HepG2 (cell line): ENCODE measurements at regions not wholly inside any gene's neighbourhood (a gene's known extent, or its start where the extent isn't known, plus 50 kb on each side); places are given as distances from the start of the nearest gene placed in this dataset.
A peak's percentile ranks its signal among the peaks of the same experiment; 100 is the strongest.

Experiments
- ATAC-seq: fragments of 200-7000 bp; cut with Tn5 transposase; 3 replicates; pipeline ENCODE4 v1.9.1; 2020; ENCODE audit warnings: mild to moderate bottlenecking, moderate library complexity
- BruUV-seq: library from RNA; stranded (reverse); fragments of 400-500 nt; replicated peaks from 2 replicates; lab custom pipeline; 2021; lab: Mats Ljungman, UMichigan
- CTCF ChIA-PET: fragments of 300-600 bp; formaldehyde crosslinking; extraction: SDS; loops from one replicate; lab custom pipeline; 2021; ENCODE audit warnings: low total read pairs, inconsistent platforms, low intra/inter-chr PET ratio; lab: Yijun Ruan, JAX
- POLR2A ChIA-PET: fragments of 350-600 bp; sonication (Branson Sonifier 250); formaldehyde crosslinking; loops from one replicate; lab custom pipeline; 2020; ENCODE audit warnings: antibody characterized with exemption, inconsistent platforms; lab: Yijun Ruan, JAX
- DNase-seq: peaks from one replicate; pipeline ENCODE4 v3.0.0-alpha.2; 2015; ENCODE audit warnings: low spot score
- FAIRE-seq: peaks from 3 replicates; lab custom pipeline; 2011; peaks lifted over from hg19 to GRCh38; lab: Jason Lieb, UNC
- H2AFZ ChIP-seq: one replicate; pipeline ENCODE4 v1.6.1; 2011; ENCODE audit warnings: low read length, inconsistent platforms
- H3K27ac ChIP-seq: fragments of 300-600 bp; 3 replicates; pipeline ENCODE4 v1.8.0; 2011; ENCODE audit warnings: mixed run types, mild to moderate bottlenecking, mixed read lengths, low read length, inconsistent platforms; ENCODE audit not compliant: insufficient read depth; ENCODE audit errors: extremely low read length
- H3K27me3 ChIP-seq, 2 experiments: fragments of 200-600 bp in 1 of 2; 2 replicates in 1 of 2; 3 replicates in 1 of 2; pipeline versions ENCODE4 v1.6.0 to v1.8.0; 2011; ENCODE audit warnings: low read length in 2 of 2, mild to moderate bottlenecking in 2 of 2, moderate library complexity in 2 of 2, inconsistent platforms in 1 of 2; ENCODE audit not compliant: insufficient read depth in 2 of 2, control insufficient read depth in 1 of 2
- H3K36me3 ChIP-seq, 2 experiments: fragments of 200-600 bp in 1 of 2; replicated peaks in 1 of 2; 2 replicates in 1 of 2; 3 replicates in 1 of 2; pipeline versions ENCODE4 v1.5.1 to v1.8.0; 2011; ENCODE audit warnings: low read length in 2 of 2, inconsistent platforms in 1 of 2; ENCODE audit not compliant: insufficient read depth in 2 of 2, control insufficient read depth in 1 of 2
- H3K4me1 ChIP-seq: 2 replicates; pipeline ENCODE4 v1.5.1; 2012; ENCODE audit warnings: low read length, inconsistent platforms; ENCODE audit not compliant: insufficient read depth
- H3K4me2 ChIP-seq: 2 replicates; pipeline ENCODE4 v1.6.0; 2011; ENCODE audit warnings: low read depth, low read length, inconsistent platforms
- H3K4me3 ChIP-seq, 3 experiments: fragments of 200-600 bp in 1 of 3; sonication (generic), shearing (Covaris generic) in 1 of 3; replicated peaks in 1 of 3; 2 replicates each; pipeline ENCODE4 v1.5.1; 2011 to 2016; ENCODE audit warnings: low read length in 3 of 3, inconsistent platforms in 2 of 3, low read depth in 2 of 3, mild to moderate bottlenecking in 2 of 3, control low read depth in 1 of 3, mixed read lengths in 1 of 3; ENCODE audit not compliant: insufficient read depth in 1 of 3
- H3K79me2 ChIP-seq: one replicate; pipeline ENCODE4 v1.6.1; 2011; ENCODE audit warnings: low read length, inconsistent platforms; ENCODE audit not compliant: insufficient read depth
- H3K9ac ChIP-seq: 2 replicates; pipeline ENCODE4 v1.6.0; 2011; ENCODE audit warnings: mild to moderate bottlenecking, low read depth, low read length, inconsistent platforms; ENCODE audit not compliant: insufficient read depth
- H3K9me3 ChIP-seq: 2 replicates; pipeline ENCODE4 v1.5.1; 2012; ENCODE audit warnings: mild to moderate bottlenecking, low read length
- H4K20me1 ChIP-seq: 2 replicates; pipeline ENCODE4 v1.6.0; 2011; ENCODE audit warnings: inconsistent platforms, mild to moderate bottlenecking, low read length, moderate library complexity; ENCODE audit not compliant: insufficient read depth
- HDAC6 ChIP-seq: fragments of 200-600 bp; sonication (generic); IDR thresholded peaks from 2 replicates; pipeline ENCODE4 v1.7.0; 2017; ENCODE audit warnings: mild to moderate bottlenecking, antibody characterized with exemption, low read length, low read depth
- PCBP2 ChIP-seq: fragments of 200-400 bp; formaldehyde crosslinking; optimal IDR thresholded peaks from 2 replicates; pipeline ENCODE3; 2018; ENCODE audit warnings: low read length, low read depth; ENCODE audit not compliant: poor library complexity, severe bottlenecking
- ZBTB20 ChIP-seq: sonication (generic); formaldehyde crosslinking; IDR thresholded peaks from 2 replicates; pipeline ENCODE4 v1.8.1; 2023; ENCODE audit warnings: missing genetic modification reagents, low read depth, mild to moderate bottlenecking, borderline replicate concordance
- ZFX ChIP-seq: sonication (generic); formaldehyde crosslinking; IDR thresholded peaks from 2 replicates; pipeline ENCODE4 v1.4.0; 2020; ENCODE audit warnings: mild to moderate bottlenecking, low read depth, missing genetic modification reagents, moderate library complexity
- ZNF501 ChIP-seq: sonication (generic); formaldehyde crosslinking; IDR thresholded peaks from 2 replicates; pipeline ENCODE4 v1.5.1; 2020; ENCODE audit warnings: mild to moderate bottlenecking, moderate library complexity, missing genetic modification reagents
- ZNF577 ChIP-seq: sonication (generic); formaldehyde crosslinking; IDR thresholded peaks from 2 replicates; pipeline ENCODE4 v1.4.0; 2020; ENCODE audit warnings: mild to moderate bottlenecking, low read depth, missing genetic modification reagents, borderline replicate concordance
- WGBS: methylation state at CpG from one replicate; pipeline ENCODE4 v1.1.6; 2017; ENCODE audit warnings: low lambda C conversion rate; 5-methylcytosine and 5-hydroxymethylcytosine counted together
- in situ Hi-C: cut with HindIII; loops from 2 replicates; pipeline ENCODE4 v1.10.0; 2017; ENCODE audit warnings: low pct_unique_long_range_greater_than_20kb; ENCODE audit not compliant: extremely low pct_ligation_motif_present
- intact Hi-C: fragments of 100-400 bp; cut with micrococcal nuclease; formaldehyde crosslinking; loops from one replicate; pipeline ENCODE4 v1.10.0; 2022; ENCODE audit not compliant: unreplicated experiment
- TF ChIP-seq, protein P1 (sequence below): sonication (generic); formaldehyde crosslinking; IDR thresholded peaks from 2 replicates; pipeline ENCODE4 v1.8.0; 2022; ENCODE audit warnings: missing genetic modification reagents, mild to moderate bottlenecking, inconsistent platforms, borderline replicate concordance
- TF ChIP-seq, protein P2 (sequence below): fragments of 450-650 bp; IDR thresholded peaks from 2 replicates; pipeline ENCODE4 v1.6.1; 2016

DNA sequence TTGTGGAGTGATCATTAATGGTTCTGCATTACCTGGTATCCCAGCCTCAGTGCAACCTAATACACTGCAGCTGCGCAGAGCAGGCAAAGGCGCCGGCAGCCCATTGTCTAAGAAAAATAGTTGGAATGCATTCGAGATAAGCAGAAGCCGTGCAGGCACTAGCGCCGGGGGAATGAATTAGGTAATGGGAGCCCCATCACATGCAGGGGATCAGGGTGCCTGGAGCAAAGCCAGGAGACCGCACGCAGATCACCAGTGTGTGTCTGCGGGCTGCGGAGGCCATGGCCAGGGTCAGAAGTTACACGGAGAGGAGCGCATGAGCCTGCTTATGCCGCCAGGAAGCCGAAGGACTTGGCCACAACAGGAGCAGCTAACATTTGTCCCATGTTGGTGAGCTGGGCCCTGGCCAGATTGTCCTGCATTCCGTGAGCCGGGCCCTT lies 156.8 kb downstream of the DLL1 start:
- Histone ChIP-seq H3K4me3 (no peak overlapping the region), H3K36me3 (no peaks in the 10 kb centered on the region), H3K9me3 (no peaks in the 10 kb centered on the region), H3K27me3 (peaks cover 11 to 34% of the 10 kb centered on the region in 2 experiments; a peak in 4 of 5 replicates), H3K79me2 (no peaks in the 10 kb centered on the region), H4K20me1 (no peaks in the 10 kb centered on the region), H3K27ac (no peak overlapping the region), H3K4me2 (no peak overlapping the region), H3K9ac (no peak overlapping the region), H3K4me1 (no peaks in the 10 kb centered on the region), H2AFZ (no peak overlapping the region)
- intact Hi-C loops (no loop called here), in situ Hi-C loops (no loop called here)
- CTCF ChIA-PET = no interaction called here
- POLR2A ChIA-PET = no interaction called here
- BruUV-seq = no TSS peak
- WGBS = 58% methylated on average over 15 of the region's 17 CpGs
- no peak for DNase-seq
- FAIRE-seq = no peak
- TF ChIP-seq ZNF501 (CRISPR knock-in tag) (no peak), PCBP2 (no peak), ZFX (no peak), HDAC6 (no peak), ZBTB20 (CRISPR knock-in tag) (no peak)
- TF ChIP-seq, protein P1, sequence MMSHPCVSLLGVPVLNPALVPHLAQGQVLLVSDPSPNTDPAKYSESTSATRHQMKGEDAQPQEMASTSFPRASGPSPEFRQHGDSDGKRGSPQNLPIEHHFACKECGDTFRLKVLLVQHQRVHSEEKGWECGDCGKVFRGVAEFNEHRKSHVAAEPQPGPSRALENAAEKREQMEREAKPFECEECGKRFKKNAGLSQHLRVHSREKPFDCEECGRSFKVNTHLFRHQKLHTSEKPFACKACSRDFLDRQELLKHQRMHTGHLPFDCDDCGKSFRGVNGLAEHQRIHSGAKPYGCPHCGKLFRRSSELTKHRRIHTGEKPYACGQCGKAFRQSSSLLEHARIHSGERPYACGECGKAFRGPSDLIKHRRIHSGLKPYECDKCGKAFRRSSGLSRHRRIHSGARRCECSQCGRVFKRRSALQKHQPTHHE = no peak
- ATAC-seq = no peak

DNA sequence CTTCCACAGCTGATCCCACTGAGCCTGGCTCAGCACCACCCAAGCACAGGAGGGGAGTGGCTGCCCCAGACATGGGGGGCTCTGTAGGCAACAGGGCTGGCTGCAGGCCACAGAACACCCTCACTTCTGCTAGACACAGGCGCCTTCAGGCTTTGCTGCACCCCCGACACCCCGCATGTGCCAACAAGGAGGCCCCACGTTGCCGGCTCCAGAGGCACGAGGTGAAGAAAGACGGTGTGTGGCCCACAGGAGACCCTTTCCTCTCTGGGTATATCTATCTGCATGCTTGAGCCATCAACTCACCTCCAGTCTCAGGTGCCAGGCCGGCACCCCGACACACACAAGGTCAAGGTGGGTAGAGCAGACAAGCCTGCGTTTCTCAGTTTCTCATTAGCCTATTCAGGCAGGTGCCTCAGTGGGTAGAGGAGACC lies 158.3 kb downstream of the DLL1 start:
- no peak for TF ChIP-seq ZNF577 (CRISPR knock-in tag)
- TF ChIP-seq, protein P2, sequence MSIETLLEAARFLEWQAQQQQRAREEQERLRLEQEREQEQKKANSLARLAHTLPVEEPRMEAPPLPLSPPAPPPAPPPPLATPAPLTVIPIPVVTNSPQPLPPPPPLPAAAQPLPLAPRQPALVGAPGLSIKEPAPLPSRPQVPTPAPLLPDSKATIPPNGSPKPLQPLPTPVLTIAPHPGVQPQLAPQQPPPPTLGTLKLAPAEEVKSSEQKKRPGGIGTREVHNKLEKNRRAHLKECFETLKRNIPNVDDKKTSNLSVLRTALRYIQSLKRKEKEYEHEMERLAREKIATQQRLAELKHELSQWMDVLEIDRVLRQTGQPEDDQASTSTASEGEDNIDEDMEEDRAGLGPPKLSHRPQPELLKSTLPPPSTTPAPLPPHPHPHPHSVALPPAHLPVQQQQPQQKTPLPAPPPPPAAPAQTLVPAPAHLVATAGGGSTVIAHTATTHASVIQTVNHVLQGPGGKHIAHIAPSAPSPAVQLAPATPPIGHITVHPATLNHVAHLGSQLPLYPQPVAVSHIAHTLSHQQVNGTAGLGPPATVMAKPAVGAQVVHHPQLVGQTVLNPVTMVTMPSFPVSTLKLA = peak; percentile 30
- POLR2A ChIA-PET = no interaction called here
- no peak overlapping the region for H3K4me3 ChIP-seq
- no TSS peak for BruUV-seq
- no peaks in the 10 kb centered on the region for H4K20me1 ChIP-seq
- in situ Hi-C loops = no loop called here
- no peak for DNase-seq
- no peak for FAIRE-seq
- no peaks in the 10 kb centered on the region for H3K79me2 ChIP-seq
- ATAC-seq = no peak
- 28% methylated on average over 7 of the region's 10 CpGs for WGBS
- H3K4me1 ChIP-seq = no peaks in the 10 kb centered on the region
- no peak overlapping the region for H2AFZ ChIP-seq
- H3K27me3 ChIP-seq = peaks cover 15 to 47% of the 10 kb centered on the region in 2 experiments; a peak in 4 of 5 replicates
- no peaks in the 10 kb centered on the region for H3K36me3 ChIP-seq
- no peak overlapping the region for H3K27ac ChIP-seq
- intact Hi-C loops = no loop called here
- CTCF ChIA-PET = no interaction called here
- H3K9me3 ChIP-seq = no peaks in the 10 kb centered on the region
- no peak overlapping the region for H3K4me2 ChIP-seq
- H3K9ac ChIP-seq = no peak overlapping the region
